GM12892 (cell line): ENCODE measurements at regions not wholly inside any gene's neighbourhood (a gene's known extent, or its start where the extent isn't known, plus 50 kb on each side); places are given as distances from the start of the nearest gene placed in this dataset.

Experiments used
- POLR2A ChIP-seq: IDR thresholded peaks from 2 replicates; pipeline ENCODE4 v1.6.1; 2011; ENCODE audit warnings: low read depth, low read length, control low read depth
- POLR2AphosphoS5 ChIP-seq: IDR thresholded peaks from 2 replicates; pipeline ENCODE4 v1.6.1; 2011; ENCODE audit warnings: low read depth, low read length, control low read depth

DNA sequence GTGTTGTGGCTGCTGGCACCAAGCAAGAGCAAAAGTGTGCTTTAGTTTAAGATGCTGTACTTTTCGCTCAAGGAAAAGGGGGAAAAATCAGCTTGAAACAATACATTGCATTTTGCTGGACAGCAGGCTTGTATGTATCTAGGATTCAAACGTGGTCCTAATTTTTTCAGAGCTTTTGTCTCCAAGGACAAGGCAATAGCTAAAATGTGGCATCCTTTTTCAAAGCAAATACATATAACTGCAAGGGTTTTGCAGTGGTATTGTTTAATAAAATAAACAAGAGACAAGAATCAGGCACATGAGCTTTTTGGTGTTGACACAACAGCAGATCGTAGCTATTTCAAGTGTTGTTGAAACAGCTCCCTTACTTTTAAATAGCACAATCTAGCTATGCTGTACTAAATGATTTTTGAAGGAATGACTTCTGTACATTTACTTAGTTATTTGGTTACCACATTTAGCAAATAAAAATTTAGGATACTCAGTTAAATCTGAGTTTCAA is 137.0 kb upstream of the HEY2 start:
- no peak for TF ChIP-seq POLR2AphosphoS5
- no peak for TF ChIP-seq POLR2A
